Stimulated activated CD4-positive, alpha-beta T cell treated with anti-CD3 and anti-CD28 coated beads, Interleukin-2, amount 100 ng/mL, for 24 hours (primary cell): ENCODE measurements at regions not wholly inside any gene's neighbourhood (a gene's known extent, or its start where the extent isn't known, plus 50 kb on each side); places are given as distances from the start of the nearest gene placed in this dataset.
"Not testable (repeated sequence)": the region's sequence is repeated elsewhere in the genome, so short reads cannot be mapped to it uniquely, and the experiment has no call there.

Experiments used
- DNase-seq, 2 donors: peaks; one replicate each; pipeline ENCODE4 v3.0.0-alpha.2; 2020

DNA sequence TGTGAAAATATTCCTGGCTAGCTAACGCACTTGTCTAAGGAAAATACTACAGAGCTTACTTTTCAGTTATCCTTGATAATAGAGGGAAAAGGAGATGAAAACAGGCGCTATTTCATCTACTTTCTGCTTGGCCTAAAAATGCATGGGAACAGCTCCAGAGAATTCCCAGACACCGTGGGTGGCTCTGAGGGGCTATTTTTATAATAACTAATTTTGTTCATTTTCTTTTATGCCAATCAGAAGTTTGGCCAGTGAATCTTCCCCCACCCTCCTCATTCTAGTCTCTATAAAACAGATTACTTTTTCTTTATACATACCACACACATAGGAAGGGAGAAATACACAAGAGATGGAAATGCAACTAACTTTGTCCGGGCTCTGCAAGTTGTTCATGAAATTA, 322.9 kb downstream of the SETD4 start:
- no peak for DNase-seq

DNA sequence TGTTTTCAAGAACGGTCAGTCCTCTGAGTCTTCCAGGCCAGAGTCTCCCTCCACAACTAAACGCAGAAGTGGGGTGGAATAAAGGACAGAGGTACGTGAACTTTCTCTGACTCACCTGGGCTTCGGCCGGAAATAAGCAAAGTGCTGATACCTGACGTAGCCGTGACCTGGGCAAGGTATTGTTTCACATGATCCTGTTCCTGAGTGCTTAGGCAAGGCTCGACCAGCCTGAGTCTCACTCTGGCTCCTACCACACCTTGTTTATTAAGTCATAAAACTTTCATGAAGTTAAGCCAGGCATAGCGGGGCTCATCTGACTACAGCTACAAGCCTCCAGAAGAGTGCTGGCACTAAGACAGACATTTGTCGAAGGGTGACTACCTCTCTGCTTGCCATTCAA, 327.5 kb downstream of the SETD4 start:
- DNase-seq: no peak

DNA sequence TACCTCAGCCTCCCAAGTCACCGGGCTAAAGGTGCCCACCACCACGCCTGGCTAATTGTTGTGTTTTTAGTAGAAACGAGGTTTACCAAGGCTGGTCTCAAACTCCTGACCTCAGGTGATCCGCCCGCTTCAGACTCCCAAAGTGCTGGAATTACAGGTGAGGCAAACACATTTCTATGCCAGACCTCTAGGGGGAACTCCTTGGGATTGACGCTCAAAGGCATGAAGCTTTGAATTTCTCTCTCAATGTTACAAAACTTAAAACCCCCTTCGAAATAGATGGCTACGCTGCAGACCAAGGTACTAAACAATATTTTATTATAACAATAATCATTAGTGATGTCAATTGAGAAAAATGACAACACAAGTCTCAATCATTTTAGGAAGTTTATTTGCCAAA, 330.0 kb downstream of the SETD4 start:
- DNase-seq: no peak

DNA sequence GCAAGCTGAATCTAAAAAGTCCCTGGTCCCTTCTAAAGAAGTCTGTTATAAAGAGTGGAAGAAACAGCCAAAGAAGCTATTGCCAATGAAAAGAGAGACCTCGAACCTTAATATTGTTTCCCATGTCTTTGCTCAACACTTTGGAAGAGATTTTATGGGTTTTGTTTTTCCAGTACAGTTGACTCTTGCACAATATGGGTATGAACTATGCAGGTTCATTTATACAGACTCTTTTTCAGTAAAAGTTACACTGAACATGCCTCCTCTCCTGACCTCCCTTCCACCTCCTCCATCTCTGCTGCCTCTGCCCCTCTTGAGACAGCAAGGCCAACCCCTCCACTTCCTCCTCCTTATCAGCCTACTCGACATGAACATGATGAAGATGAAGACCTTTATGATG, 332.5 kb downstream of the SETD4 start:
- DNase-seq: no peak

DNA sequence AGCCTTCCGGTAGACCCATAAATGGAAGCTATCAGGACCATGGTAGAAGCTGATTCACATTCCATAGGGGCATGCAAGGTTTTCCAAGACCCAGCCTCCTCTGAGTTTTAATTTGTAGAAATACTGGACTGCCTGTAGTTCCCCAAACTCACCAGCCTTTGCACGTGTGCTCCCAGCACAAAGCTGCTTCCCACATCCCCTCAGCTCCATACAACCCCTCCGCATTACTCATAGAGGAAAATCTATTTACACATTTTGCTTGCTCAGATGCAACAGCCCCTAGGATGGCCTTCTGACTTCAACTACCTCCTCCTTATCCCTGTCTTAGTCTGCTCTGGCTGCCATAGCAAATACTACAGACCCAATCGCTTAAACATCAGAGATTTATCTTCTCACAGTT, 336.2 kb downstream of the SETD4 start:
- DNase-seq: no peak

DNA sequence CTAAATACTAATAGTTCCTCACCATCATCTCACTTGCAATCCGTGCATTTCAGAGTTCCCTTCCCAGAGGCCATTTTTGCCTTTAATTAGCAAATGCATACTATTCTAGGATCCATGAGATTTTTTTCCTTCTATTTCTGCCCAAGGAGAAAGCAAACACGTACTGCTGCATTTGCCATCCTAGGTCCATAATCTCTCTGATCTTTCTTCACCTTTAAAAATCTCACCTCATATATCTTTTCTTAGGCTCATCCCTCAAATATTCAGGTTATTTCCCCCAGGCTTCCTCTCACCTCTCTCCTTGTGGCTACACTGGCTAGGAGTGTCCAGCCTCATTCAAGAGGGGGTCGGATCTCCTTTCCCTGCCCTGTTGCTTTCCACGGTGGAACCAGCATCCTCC, 338.6 kb downstream of the SETD4 start:
- no peak for DNase-seq

DNA sequence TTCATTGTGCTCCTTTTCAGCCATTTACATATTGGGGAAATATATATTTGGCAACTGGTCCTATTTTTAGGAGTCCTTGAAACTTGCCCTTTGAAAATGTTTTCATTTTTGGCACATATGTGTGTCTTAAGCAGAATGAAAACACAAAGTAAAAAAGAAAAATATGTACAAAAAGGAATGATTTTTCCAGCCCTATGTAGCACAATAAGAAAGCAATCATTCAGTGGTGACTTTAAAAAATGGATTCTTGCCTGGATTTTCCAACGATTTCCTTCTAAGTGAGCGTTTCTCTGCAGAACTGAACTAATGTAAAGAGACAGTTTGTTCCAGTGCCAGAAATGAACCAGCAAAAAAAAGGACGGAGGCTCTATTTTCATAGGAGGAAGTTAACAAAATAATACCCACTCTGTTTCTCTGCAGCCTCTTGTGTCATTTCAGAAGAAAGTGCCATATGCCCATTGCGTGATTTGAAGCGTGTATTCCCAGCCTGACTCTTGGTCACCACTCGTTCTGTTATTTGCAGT, 340.1 kb downstream of the SETD4 start:
- DNase-seq: no peak

DNA sequence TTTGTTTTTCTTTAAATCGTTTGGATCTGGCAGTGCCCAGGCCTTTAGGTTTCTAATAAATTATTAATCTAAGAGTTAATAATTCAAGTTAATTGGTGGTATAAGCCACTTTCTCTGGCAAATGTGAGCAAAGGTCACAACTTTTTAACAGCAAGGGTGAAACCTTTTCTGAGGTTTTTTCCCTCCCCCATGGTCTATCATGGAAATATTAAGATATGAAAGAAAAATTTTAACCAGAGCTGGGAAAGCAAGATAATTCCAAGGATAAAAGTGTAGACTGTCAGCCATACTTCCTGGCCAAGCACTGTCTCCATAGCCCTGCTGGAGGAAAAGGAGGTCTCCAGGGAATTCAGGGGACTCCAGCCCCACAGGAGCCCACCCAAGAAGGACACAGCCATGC, 341.2 kb downstream of the SETD4 start:
- DNase-seq: no peak

DNA sequence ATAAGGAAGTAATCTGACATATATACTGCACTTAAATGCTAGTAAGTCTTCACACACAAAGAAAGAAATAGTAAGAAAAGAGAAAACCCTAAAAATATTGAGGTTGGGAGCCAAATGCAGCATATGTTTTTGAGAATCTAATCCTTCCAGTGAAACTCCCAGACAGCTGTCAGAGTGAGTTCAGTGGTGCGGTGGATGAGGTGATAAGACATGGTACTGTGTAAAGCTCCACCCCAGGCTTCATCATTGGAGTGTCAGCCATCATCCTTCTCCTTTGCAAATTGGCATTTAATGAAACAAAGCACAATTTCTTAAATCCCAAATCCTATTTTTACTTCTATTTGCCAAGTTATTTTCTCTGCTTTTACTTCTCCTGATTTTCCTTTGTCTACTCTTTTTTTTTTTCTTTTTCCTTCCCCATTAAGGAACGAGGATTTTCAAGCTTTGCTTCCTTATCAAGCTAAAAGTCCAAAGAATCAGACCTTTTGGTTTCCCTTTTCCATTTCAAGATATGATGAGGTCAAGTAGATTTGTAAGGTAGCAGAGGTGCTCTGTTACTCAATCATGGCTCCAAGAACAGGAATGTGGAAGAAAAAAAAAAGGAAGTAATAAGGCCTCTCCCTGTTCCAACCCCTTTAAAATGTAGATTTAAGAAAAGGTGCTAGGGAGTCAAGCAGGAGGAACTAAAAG, 343.3 kb downstream of the SETD4 start:
- no peak for DNase-seq

DNA sequence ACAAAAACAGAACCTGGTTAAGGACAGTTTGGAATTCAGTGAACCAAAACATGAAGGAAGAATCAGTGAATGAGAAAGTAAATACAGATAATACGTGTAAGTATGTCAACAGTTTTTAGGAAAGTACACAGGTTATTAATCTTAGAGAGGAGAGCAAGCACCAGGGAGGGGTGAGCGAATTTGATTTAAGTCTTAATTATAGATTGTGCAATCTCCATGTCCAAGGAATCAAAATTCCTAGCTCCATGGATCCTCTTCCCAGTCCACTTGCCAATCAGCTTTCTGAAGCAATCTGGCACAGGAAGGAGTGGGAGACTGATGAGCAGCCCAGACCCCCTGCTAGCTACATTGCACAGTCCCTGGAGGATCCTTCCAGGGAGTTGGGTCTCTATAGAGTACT, 346.4 kb downstream of the SETD4 start:
- no peak for DNase-seq

DNA sequence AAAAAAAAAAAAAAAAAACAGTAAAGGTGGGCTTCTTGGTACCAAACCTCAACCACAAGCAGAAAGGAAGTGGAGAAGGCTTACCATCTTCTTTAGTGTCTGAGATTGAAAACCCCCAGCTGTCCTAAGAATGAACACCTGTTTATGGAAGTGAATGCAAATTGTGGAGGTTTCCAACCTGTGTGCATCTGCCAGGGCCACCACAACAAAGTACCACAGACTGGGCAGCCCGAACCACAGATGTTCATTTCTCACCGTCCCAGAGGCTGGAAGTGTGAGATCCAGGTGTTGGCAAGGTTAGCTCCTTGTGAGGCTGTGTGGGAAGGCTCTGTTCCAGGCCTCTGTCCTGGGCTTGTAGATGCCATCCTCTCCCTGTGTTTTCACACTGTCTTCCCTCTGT, 348.7 kb downstream of the SETD4 start:
- no peak for DNase-seq

DNA sequence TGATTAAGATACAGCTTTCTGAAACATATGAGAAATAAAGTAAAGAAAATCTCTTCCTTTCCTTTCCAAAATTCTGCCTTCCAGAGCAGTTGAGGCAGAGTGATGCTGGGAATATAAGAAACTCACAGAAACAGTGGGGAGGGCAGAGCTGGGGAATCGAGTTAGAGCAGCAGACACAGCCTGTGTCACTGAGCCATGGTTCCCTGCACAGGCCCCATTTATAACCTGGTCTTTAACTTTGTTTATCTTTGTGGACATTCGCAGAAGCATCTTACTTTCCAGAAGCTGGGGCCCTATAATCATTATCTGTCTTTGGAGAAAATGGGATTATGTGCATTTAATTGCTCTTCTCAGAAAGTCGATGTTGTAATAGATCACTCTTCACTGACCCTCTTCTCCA, 349.1 kb downstream of the SETD4 start:
- DNase-seq: no peak

DNA sequence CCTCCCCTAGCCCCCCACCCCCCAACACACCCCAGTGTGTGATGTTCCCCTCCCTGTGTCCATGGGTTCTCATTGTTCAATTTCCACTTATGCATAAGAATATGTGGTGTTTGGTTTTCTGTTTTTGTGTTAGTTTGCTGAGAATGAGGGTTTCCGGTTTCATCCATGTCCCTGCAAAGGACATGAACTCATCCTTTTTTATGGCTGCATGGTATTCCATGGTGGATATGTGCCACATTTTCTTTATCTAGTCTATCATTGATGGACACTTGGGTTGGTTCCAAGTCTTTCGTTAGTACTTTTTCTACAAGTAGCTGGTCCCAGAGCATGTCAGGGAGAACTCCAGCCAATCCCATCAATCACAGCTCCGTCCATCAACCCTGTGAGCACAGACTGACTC, 350.3 kb downstream of the SETD4 start:
- not testable (repeated sequence) for DNase-seq

DNA sequence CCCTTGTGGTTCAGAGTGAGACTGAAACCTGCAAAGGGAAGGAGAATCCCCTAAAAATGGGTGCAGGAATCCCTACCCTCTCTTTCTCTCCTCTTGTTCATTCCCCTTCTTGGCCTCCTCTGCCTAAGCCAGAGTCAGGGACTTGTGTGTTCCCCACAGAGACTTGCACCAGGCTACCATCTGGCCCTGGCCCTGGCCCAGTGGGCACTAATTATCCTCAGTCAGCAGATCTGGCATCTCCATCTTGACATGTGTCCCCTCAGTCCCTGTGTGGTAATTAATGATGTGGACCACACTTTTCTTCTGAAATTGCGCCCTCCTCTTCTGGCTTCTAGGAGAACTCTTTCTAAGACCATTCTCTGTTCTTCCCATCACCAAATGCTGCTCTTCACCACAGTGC, 354.4 kb downstream of the SETD4 start:
- no peak for DNase-seq

DNA sequence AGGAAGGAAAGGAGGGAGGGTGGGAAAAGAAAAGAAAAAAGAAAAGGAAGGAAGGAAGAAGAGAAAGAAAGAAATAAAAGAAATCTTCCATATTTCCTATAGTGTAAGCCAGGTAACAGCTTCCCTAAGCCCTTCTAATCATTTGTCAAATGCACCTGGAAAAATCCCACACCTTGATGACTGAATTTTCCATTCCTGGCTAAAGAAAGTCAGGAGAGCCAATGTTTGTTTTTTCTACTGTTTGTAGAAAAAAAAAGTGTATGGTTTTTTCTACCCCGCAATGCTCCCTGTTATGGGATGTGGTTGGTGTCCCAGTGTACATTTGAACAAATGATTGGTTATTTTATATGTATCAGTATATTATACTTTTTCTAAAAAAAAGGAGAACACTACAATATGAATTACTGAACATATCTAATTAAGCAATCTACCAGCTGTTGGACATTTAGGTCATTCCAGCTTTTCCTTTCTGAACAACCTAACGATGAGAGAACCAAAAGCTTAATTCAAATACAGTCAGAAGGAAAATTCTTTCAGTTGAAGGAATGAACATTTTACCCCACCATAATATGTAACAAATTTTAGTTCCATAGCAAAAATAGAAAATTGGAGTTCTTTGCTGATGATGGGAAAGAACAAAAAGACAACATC, 355.0 kb downstream of the SETD4 start:
- DNase-seq: no peak

DNA sequence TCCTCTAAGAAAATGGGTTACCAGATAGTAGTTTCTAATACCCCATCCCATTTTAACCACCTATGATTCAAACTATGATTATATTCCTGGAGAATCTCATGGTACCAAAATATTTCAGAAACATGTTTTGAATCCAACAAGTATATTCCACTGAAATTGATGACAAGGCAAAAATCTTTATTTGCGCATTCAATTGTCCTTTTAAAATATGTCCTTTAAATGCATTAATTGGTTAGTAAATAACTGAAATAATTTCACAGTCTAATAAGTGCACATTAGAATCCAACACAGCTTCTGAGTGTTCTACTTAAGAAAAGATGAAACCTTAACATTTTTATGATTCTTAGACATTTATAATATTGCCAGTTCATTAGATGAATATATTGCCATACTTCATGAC, 356.6 kb downstream of the SETD4 start:
- no peak for DNase-seq

DNA sequence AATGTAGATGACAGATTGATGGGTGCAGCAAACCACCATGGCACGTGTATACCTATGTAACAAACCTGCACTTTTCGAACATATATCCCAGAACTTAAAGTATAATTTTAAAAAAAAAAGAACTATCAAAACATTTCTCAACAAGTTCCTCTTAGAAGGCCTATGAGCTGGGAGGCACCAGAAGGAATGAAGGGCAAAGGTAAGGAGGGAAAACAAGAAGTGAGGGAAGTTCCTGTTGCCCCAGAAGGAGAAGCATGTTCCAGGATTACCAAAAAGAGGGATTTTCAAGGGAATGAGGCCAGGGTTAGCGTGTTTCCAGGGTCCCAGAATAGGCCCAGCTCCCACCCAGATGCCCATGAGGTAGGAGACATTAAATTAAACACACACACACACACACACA, 361.0 kb downstream of the SETD4 start:
- DNase-seq: no peak

DNA sequence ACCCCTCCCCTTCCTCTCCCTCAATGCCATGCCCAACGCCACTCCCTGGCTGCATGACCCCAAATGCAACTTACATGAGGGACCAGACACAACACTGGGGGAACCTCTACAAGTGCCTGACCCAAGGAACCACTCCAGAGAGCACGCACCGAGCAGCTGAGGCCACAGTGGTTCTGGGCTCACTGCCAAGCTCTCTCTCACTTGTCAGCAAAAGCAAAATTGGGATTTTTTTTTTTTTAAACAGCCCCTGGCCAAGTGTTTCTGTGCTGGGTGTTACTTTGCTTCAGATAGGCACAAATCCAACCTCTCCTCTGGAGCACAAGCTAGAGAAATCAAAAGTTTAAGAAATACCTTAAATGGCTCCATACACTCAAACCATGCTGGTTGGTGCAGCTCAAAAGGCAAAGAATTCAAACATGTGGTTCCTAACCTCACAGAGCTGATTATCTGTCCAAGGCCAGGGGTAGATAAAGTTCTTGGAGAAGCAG, 363.0 kb downstream of the SETD4 start:
- DNase-seq: peak in 1 of 2 donors; percentile 2

DNA sequence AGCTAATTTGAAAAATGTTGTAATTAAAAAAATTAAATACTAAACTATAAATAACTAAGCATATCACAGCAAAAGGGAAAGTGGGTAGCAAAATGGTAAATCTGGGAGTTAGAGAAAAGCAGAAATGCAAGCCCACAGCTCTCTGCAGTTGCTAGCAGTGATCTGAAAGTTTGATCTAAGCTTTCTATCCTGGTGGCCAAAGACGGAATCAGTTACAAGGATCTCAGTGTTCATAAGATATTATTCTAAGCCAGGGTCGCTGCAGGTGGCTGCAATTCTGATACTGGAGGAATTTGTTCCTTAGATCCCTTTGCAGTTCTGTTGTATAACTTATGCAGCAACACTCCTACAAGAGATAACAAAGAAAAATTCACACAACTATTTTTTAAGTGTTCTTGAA, 363.7 kb downstream of the SETD4 start:
- no peak for DNase-seq

DNA sequence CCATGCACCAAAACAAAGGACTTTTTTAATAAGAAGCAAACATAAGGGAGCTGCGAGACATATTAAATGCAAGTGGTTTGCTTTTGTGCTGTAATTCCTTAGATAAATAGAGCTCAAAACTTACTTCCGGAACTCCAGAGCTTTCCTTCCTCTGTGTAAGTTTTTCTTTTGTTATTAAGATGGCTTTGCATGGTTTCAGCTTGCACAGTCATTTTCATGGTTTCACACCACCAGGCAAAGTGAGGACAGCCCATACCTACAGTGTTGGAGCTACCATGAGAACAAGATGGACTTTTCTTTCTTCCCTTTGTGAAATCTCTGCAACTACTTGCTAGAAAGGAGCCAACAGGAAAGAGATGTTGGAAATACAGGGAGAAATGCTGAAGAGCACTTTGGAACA, 368.0 kb downstream of the SETD4 start:
- no peak for DNase-seq

DNA sequence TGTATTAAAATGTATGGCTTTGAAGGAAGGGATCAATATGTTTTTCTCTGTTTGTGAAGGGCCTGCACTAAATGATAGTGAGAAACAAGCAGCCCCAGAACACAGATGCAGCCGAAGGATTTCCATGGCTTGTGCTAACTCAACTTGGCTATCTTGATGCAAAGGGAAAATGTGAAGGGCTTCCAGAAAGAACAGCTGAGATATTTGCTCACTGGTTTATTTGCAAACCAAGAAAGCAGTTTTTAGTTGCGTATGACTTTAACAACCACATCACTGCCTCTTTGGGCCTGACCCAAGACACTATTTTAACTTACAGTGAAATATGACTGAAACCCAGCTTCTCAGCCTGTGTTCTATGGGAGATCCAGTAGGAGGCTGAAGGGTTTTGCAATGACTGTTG, 369.9 kb downstream of the SETD4 start:
- DNase-seq: no peak

DNA sequence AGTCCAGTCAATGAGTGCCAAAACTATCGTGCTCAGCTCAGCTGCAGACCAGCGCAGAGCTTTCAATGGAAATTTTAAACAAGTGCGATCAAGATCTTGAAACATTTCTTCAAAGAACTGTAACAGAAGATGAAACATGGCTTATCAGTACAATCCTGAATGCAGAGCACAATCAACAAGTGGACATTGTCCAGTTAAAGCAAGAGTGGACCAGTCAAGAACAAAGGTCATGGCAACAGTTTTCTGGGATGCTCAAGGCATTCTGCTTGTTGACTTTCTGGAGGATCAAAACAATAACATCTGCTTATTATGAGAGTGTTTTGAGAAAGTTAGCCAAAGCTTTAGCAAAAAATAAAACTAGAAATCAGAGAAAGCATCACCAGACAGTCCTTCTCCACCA, 374.2 kb downstream of the SETD4 start:
- DNase-seq: no peak

DNA sequence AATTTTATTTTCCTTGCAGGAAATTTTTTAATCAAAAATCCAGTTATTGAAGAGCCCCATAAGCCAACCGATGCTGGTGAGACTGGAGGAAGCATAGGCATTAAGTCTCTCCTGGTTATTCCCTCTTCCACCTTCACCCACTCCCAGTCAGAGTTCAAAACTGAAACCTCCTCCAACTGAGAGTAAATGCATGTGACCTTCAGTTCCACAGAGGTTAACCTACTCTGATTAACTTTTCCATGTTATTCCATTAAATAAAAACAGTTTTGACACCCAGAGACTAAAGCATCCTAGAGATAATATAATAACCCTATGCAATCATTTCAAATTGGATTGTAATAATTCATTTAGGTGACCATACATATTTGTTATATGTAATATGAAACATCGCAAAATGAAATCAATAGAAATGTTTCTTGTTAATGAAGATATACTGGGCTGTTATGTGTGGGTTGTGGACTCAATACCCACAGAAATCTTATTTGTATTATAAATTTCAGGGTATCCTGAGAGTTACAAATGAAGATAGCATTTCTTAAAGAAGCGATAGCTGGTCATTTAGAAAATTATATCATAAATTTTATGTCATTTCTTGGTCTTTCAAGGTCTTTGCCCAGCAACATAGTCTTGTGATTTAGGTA, 376.5 kb downstream of the SETD4 start:
- no peak for DNase-seq

DNA sequence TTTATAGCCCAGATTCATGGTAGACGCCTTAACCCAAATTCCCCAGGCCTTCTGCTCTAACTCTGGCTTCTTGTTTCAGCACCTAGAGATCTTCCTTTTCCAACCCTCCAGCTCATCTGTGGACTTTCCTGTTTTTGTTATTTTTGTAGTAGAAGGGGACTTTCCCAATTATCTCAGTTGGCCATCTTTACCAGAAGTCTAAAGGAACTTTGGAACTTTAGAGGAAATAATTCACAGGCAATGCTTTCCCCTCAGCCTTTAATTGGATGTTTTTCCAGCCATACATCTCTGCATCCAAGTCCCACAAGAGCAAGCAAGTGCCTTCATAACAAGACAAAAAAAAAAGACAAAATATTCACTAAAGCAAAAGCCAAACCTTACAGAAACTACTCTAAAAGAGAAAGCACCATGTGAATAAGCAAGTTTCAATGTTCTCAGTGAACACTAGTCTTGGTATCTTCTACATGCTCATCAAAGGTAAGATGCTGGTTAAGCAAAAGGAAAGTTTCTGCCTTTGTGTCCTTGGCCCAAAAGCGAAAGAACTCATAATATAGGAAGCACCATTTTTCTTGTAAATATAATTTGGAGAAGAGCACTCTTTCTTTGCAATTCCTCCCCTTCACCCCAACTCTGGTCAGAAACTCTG, 377.3 kb downstream of the SETD4 start:
- DNase-seq: no peak
